GM21360 (cell line): ENCODE measurements at regions not wholly inside any gene's neighbourhood (a gene's known extent, or its start where the extent isn't known, plus 50 kb on each side); places are given as distances from the start of the nearest gene placed in this dataset.
"Not testable (repeated sequence)": the region's sequence is repeated elsewhere in the genome, so short reads cannot be mapped to it uniquely, and the experiment has no call there.

ENCODE experiments used
- ATAC-seq: cut with Tn5 transposase; IDR thresholded peaks from one replicate; pipeline ENCODE4 v1.9.1; 2021; ENCODE audit warnings: mild to moderate bottlenecking, moderate library complexity; ENCODE audit not compliant: unreplicated experiment

DNA sequence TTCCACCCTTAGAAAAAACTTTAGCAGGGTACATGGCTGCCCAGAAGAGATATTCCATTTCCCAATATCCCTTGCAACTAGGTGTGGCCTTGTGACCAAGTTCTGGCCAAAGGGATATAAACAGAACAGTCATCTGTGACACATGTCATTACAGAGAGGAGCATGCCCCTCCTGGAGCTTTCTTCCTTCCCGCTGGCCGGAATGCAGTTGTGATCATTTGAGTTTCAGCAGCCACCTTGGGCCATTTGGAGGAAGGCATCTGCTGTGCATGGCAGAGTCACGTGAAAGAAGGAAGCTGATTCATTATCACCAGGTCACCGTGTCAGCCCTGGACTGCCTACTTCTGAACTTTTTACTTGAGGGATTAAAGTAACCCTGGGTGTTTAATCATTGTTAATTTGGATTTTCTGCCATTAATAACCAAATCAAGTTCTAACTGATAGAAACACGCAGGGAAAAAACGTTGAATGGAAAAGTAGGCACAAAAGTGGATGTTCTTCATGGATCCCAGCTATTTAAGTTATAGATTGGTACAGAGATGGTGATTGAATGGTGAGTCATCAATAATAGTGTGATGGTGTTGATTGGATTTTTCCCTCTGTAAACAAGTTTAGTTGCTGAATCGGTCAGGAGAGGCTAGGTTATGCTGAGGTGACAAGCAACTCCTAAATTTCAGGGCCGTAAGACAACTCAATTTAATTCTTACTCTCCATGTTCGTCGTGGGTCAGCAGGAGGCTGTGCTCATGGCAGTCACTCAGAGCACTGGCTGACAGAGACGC is 80.7 kb upstream of the CCDC167 start:
- no peak for ATAC-seq

GRCh38 chr6:37579444-37580067 is 79.9 kb upstream of the CCDC167 start:
- ATAC-seq, result no peak

GRCh38 chr6:37578104-37578503 is 78.4 kb upstream of the CCDC167 start:
- ATAC-seq, result no peak

- ATAC-seq, result no peak
These were observed 76.6 kb upstream of the CCDC167 start for GRCh38 chr6:37576336-37576737.

GRCh38 chr6:37575221-37575620 is 75.5 kb upstream of the CCDC167 start:
- ATAC-seq, result no peak

DNA sequence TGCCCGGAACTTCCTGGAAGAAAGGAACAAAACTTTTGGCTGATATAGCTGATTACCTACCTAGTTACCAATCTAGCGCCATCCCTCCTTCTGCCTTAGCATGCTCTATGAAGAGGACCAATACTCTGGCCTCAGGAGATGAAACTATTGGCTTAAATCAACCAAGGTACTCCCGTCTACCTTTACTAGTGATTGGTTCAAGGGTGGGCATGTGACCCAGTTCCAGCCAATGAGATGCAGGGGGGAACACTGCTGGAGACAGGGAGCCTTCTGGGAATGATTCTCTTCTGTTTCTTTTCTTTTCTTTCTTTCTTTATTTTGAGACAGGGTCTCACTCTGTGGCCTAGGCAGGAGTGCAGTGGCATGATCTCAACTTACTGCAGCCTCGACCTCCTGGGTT is 72.6 kb upstream of the CCDC167 start:
- no peak for ATAC-seq

GRCh38 chr6:37570482-37571133 is 70.9 kb upstream of the CCDC167 start:
- no peak for ATAC-seq

DNA sequence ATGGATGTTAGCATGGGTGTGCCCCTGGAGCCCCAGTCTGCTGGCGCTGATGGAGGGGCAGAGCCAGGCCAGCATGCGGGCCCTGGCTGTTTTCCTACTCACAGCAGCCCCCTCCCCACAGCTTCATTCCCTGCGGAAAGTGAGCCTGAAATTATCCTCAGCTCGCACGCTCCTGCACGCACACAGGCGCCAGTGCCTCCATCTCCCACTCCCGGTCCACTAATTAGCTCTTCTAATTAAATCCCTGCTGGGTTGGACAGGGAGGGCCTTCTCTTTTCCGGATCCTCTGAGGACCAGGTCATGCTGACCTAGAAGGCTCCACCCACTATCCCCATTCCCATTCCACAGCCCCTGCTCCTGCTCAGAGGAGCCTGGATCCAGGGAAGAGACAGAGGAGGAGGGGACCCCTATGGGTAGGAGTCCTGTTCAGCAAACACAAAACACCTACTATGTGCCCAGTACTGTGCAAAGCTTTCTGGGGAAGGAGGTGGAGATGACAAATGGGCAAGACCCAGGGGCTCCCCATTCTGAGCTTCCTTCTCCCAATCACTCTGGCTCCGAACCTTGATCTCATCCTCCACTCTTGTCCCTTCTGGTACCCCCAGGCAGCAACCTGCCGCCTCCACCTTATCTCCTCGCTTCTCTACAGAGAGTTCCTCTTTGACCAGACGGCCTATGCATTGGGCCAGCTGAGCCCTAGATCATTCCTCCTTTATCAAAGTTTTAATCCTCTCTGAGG is 70.2 kb upstream of the CCDC167 start:
- no peak for ATAC-seq

GRCh38 chr6:37569317-37569716 is 69.6 kb upstream of the CCDC167 start:
- ATAC-seq, result no peak

- no peak for ATAC-seq
These were observed 67.3 kb upstream of the CCDC167 start for GRCh38 chr6:37566950-37567349.

- peak; percentile 40 for ATAC-seq
These were observed 66.6 kb upstream of the CCDC167 start for GRCh38 chr6:37566111-37566949.

- no peak for ATAC-seq
These were observed 65.8 kb upstream of the CCDC167 start for GRCh38 chr6:37565267-37566110.

DNA sequence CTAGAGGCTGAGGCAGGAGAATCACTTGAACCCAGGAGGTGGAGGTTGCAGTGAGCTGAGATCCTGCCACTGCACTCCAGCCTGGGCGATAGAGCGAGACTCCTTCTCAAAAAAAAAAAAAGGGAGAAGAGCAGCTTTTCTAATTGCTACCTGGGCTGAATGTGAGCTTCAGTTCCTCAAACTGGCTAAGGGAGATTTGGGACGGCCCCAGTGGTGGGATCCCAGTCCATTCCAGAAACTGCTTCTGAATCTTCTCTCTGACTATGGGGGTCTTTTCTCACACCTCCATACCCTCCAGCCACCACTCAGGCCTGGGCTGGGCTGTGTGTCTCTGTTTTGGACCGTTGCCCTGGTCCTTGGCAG is 63.2 kb upstream of the CCDC167 start:
- not testable (repeated sequence) for ATAC-seq

DNA sequence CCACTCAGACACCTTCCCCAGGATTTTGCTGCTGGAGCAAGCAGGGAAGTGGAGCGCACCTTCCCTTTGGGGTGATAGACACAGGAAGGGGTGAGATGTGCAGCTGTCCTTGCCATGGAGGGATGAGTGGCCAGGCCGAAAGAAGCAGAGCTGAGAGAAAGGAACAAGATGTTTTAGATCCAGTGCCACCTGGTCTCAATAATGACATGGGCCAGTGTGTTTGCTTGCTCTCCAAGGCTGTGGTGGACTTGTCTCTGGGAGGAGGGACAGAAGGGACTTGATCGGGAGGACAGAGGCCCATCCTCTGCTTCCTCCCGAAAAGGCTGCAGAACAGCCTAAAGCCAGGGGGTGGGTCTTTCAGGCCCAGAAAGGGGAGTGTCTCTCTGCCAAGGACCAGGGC is 61.7 kb upstream of the CCDC167 start:
- ATAC-seq, result no peak

DNA sequence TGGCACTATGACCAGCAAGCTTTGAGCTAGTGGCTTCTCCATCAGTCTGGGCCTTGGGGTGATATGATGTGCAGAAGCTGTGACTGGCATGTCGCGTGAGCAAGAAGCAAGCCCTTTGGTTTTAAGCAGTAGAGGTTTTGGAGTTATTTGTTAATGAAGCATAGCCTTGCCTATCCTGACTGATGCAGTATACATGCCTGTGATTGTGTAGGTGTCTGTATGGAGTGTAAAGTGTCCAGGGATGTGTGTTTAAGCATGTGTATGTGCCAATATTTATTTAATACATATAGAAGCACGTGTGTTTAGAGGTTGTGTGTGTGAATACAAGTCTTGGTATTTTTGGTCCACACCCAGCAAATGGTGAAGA is 61.0 kb upstream of the CCDC167 start:
- ATAC-seq, result no peak

DNA sequence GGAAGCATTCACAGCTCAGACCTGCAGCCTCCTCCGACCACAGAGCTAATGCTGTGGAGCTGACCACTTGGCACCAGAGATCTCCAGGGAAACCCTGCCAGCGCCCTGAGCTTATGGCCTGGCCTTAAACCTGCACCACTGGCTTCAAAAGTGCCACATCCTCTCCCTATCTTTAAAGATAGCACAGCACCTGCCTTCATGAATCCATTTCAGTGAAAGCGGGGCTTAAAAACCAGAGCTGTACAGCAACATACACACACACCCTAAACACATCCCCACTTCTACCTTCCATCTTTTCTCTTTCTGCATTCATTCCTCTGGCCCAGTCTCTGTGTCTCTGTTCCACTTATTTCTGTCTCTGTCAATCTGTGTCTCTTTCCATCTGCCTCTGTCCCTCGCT is 59.8 kb upstream of the CCDC167 start:
- ATAC-seq, result no peak

- no peak for ATAC-seq
These were observed 59.4 kb upstream of the CCDC167 start for GRCh38 chr6:37559050-37559449.

GRCh38 chr6:37558646-37559045 is 59.0 kb upstream of the CCDC167 start:
- ATAC-seq, result no peak

- ATAC-seq, result no peak
These were observed 58.5 kb upstream of the CCDC167 start for GRCh38 chr6:37558168-37558567.

DNA sequence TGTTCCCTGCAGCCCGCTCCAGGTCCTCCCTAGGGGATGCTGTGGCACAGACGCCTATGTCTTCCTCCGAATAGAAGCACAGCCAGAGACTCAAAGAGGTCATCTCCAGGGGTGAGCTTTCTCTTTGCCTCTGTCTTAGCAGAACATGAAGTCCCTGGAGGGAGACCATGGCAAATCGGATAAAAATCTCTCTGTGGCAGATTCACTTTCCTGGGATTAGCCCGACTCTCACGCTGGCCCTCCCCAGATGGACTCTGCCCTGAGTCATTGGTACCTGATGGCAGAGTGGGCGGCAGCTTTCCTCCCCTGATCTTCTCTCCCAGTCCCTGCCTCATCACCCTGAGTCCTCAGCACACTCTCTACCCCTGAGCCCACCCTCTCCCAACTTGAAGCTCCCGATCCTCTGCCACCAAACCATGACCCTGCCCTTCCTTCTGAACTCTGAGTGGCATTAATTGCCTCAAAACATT is 58.0 kb upstream of the CCDC167 start:
- no peak for ATAC-seq
